SKM-1 treated with dmso at 0.1 percent for 144 hours (cell line): ENCODE measurements at regions not wholly inside any gene's neighbourhood (a gene's known extent, or its start where the extent isn't known, plus 50 kb on each side); places are given as distances from the start of the nearest gene placed in this dataset.
A peak's percentile ranks its signal among the peaks of the same experiment; 100 is the strongest.
"Not testable (repeated sequence)": the region's sequence is repeated elsewhere in the genome, so short reads cannot be mapped to it uniquely, and the experiment has no call there.

Experiments used
- DNase-seq: peaks from one replicate; lab custom pipeline; 2025; ENCODE audit not compliant: unreplicated experiment; lab: John Stamatoyannopoulos, UW

DNA sequence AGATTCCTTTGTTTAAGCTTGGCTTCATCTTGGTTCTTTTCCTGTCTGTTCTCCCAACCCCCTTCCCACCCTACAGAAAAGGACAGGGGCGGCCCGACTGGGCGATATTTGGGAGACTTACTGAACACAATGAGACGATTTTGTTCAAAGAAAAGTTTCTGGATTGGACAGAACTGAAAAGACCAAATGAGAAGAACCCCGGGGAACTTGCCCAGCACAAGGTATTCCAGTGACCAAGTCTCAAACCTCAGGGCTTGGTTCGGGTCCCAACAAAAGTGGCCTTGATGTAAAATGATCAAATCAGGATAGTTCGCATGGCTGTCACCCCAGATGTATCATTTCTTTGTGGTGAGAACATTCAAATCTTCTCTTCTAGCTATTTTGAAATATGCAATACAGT is 73.9 kb upstream of the LYZL2 start:
- DNase-seq, result not testable (repeated sequence)

DNA sequence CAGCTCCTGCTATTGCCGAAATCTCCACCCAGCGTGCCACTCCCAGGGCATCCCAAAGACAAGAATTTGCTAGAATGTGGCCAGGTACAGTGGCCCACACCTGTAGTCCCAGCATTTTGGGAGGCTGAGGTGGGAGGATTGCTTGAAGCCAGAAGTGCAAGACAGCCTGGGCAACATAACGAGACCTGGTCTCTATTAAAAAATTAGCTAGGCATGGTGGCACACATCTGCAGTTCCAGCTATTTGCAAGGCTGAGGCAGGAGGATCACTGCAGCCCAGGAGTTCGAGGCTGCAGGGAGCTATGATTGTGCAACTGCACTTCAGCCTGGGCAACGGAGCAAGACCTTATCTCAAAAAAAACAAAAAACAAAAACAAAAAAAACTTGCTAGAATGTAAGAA is 73.3 kb upstream of the LYZL2 start:
- DNase-seq, result no peak

DNA sequence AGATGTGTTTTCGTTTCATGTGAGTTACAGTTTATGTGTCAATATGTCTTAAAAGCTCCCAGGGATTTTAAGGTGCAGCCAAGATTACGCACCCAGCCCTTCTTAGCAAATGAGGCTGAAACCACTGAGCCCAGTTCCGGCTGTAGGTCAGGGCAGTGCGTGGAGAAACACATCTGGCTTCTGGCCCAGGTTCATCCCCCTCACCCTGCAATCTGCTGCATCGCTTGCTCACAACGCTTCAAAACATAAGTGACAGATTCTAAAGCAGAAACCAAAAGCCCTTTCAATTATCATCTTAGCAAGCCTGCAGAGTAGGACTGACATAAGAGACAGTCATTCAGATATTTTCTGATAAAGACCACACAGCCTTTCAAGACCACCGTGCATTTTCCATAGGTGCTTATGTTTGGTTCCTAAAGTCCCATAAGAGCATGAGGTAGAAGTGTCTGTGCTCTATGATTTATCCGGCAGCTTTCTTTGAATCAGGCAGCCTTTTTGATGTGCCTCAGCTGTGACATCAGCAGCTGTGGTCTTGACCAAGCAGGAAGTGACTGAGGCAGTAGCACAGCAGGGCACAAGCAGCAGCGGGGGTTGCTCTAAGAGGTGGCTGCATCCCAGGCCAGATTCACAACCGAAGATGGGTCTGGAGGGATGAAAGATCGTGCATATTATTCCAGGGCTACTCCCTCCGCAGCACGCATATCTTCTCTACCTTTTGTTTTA is 72.1 kb upstream of the LYZL2 start:
- DNase-seq, result no peak

DNA sequence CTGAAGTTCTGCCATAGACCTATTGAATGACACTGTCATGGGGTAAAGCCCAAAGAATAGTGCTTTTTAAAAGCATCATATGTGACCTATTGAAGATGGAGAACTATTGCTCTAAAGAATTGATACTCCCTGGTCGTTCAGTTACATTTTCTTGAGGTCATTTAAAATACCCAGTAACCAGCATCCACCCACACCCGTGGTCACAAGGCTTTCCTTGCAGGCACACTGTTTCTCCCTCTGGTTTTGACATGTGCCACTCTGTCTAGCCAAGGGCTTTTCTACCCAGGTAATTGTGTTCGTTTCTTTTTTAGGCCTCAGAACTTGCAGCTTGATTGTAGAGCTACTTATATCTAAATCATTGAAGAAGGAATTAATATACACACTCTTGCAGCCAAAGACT is 68.3 kb upstream of the LYZL2 start:
- DNase-seq, result no peak

DNA sequence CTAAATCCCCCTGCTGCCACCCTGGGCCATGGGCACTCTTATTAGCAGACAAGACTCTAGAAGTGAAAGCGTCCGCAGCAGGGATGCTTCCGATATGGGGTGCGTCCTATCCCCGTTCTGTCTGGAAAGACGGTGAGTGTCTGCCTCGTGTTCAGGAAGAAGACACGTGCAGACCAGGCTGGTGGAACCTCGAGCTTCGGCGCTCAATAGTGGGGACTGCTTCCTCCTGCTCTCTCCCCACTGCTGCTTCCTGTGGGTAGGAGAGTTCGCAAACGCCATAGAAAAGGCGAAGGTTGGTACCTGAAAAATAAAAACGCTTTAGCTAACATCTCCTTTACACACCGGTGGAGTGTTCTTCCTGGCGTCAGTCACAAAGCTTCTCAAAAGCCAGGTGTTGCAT is 67.7 kb upstream of the LYZL2 start:
- not testable (repeated sequence) for DNase-seq

DNA sequence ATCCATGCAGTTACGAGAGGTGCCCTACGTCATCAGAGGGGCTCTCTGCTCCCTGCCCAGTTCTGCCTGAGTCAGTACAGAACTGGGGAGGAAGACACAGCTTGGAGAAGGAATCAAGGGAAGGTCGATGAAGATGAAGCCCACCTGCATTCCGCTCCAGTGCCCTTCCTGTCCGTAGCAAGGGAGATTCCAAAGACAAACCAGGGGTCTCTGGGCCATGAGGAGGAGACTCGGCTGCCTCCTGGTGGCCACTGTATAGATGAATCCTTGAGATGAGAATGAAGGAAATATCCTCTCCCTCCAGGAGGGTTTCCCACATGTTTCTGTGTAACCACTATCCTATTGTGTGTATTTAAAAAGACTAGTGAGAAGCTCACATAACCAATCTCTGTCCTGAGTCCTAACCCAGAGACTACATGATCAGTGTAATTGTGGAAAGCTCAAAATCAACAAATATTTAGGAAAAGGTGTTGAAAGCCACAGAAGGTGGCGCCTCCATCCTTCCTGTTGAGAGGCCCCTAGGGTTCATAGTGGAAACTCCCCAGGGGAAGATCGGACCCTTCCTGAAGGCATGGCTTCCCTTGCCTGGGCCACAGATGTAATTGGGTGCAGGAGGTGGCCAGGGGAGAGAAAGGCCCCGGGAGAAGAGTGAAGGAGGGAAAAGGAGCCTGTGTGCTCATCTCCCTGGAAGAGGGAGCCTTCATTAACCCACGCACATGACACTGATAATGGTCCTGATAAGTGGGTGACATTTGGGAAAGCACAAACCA is 67.0 kb upstream of the LYZL2 start:
- DNase-seq, result not testable (repeated sequence)

DNA sequence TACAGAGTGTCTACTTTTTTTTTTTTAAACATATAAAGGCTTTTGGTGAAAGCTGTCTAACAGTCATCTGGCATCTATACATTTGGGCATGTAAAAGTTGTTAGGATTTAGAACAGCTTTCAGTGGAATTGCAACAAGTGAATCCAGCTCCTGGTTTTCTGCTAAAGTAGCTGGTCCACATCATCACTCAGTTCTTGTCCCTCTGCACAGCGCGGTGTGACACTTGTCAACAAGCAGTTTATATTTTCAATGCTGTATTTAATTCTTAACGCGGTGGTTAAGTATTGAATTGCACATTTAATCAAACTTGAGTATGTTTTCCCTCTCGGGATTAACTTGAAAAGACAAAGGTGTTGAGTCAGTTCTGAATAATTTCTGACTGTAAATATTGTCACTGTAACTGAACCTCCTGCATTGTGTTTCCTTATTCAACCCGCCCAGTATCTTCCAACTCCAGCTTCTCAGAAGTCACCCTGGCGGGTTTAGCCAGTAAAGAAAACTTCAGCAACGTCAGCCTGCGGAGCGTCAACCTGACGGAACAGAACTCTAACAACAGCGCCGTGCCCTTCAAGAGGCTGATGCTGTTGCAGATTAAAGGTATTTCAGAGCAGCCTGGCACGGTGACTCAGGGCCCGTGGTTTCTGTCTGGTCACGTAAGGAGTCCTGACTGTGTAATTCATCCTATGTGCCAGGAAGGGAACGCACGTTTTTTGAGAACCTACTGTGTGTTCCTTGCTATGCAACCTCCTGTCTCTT is 66.1 kb upstream of the LYZL2 start:
- DNase-seq, result not testable (repeated sequence)

DNA sequence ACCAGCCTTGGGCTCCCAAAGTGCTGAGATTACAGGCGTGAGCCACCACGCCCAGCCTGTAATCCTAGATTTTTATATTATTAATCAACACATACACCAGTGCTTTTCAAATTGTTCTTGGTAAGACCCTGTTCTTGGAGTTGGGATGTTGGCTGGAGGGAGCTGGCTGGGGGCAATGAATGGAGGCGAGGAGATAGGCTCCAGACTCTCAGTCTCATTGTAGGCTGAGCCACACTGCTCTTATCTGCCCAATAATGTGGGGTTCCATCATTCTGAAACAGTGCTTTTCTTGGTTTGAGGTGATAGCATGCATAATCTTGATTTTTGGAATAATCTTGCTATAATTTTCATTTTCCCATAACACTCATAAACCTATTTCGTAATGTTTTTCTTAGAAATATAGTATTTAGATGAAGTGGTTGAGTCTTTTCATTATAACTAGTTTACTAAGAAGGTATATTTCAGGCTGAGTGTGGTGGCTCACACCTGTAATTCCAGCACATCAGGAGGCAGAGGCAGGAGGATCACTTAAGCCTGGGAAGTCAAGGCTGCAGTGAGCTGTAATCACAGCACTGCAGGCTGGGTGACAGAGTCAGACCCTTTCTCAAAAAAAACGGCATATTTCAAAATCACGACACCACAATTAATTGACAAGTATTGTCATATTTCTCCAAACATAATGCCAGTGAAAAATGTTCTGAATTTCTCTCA is 65.1 kb upstream of the LYZL2 start:
- DNase-seq, result no peak

DNA sequence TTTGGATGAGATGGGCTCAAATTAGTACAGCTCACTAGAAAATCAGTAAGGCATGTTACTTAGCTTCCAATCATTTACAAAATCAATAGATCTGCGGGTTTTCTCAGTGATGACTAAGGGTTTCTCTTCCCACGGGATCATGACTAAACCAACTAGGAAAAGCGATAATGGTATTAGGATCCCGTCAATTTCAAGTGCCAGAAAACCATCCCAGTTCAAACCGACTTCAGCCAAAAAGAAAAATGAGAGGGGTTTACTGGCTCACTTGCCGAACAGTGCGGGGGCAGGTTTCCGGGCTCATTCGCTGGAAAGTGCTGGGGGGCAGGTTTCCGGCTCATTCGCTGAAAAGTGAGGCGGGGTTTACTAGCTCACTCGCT is 62.1 kb upstream of the LYZL2 start:
- no peak for DNase-seq

DNA sequence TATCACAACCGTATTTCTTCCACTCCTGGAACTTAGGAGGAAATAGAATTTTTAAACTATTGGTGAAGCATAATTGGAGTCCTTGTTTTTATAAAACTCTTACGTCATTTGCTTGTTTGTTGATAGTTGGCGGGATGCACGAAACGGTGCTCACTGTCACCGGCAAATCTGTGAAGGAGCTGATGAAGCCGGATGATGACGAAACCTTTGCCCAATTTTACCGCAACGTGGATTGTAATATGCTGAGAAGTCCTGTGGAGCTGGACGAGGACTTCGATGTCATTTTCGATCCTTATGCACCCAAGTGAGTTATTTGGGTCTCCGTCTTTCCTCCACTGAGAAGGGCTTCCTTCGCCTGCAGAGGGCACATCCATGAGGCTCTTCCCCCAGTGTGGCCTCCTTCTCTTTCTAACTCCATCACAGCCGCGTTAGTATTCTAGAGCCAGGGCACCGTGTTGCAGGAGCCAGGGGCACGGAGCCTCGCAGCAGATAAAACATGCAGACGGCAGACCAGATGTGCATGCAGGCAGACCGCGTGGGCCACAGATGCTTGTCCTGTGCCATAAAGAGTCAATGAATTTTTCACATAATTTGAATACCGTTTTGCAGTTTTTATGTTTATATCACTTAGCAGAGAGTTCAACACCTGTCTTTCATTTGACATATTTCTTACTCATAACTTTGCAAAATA is 61.5 kb upstream of the LYZL2 start:
- not testable (repeated sequence) for DNase-seq

DNA sequence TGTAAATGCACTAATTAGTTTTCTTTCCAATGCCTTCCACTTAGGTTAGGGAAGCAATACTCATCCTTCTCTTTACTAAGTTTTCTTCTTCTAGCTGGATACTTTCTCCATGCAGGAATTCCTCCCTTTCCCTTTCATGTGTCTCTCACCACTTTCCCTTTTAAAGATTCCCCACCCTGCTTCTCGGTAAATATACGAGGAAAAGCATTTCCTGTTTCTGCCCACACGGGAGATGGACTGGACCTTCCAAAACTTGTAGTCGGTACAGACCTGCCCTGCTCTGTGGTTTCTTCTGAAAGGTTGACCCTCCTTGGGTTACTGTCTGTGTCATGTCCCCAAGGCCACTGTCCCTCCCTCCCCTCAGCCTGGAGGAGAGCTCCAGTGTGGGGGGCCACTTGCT is 58.9 kb upstream of the LYZL2 start:
- no peak for DNase-seq

DNA sequence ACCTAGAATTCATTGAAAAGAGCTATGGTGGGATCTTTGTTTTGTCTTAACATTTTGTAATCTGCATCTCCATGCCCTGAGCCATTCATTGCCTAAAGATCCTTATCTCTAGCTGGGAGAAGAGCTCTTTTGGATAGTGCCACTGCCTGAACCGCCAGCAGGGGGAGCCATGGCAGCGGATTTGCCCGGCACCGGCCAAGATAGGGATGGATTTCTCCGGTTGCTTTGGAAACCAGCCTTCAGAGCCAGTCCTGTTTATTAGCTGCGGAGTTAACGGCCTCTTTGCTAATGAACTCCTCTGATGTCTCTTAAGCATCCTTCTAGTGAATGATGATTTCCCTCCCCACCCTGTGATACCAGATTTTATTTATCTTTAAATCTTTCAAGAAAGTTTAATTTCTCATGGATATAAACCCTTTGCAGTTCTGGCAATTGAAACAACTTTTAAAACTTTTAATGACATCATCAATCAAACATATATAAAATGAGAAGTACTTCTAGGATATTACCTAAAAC is 58.2 kb upstream of the LYZL2 start:
- DNase-seq, result peak; percentile 30

DNA sequence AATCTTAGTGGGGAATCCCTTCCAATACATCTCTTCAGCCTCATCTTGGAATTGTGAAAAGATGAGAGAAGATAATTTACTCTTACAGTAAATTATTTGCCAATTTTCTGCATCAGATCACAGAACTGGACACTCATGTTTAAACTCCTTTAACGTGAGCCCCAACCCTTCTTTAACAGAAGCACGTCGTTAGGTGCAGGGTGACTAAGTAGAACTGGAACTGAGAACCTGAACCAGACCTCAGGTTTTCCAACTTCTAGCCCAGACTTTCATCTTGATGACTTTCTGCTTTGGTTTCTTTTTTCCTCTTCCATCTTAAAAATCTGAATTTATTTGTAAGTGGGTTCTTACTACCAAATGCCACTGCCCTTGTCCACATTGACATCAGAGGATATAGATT is 57.2 kb upstream of the LYZL2 start:
- no peak for DNase-seq

DNA sequence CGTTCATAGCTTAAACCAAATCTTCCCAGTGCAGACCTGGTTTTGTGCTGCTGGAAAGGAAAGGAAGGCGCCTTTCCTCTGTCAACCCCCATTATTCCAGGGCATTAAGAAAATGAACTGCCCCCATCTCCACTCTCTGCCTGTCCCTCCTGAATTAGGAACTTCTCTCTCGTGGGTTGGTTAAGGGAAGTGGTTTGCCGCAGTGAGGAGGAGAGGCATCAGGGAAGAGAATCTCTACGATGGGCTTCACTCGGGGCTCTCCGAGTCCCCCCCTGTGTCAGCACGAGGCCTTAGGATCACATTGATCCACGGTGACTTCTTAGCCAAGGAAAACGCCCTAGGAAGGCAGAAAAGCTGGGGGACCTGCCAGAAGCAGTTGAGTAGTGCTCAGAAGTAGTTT is 53.9 kb upstream of the LYZL2 start:
- no peak for DNase-seq

DNA sequence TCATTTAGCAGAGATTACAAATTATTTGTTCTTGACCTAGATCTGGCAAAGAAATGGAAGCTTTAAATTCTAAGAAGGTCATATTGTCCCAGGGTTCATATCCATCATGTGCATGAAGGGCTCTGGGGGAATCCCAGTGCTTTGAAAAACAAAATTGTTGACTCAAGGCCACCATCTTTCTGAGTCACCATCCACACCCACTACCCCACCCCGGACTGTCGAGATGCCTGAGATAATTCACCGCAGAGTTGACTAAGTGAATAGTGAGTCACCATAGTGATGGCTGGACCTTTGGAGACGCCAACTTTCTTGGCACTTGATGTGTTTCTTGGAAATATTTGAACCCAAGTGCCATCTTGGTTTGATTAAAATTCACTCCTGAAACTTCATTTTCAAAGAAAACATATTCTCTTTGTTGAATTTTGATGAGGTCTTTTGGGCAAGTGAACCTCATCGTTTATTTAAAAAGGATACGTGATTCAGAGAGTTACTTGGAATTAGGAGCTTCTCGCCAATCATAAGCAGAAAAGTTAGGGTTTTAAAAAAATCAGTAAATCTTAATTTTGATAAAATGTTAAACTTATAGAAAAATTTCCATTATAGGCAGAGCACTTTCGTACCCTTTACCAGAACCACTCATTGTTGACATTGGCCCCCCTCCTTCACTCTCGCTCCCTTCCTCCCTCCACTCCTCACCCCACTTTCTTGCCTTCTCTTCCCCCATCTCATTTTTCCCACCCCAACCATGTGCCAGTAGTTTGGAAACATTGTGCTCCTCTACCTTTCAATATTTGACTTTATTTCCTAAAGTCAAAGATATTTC is 53.0 kb upstream of the LYZL2 start:
- not testable (repeated sequence) for DNase-seq

DNA sequence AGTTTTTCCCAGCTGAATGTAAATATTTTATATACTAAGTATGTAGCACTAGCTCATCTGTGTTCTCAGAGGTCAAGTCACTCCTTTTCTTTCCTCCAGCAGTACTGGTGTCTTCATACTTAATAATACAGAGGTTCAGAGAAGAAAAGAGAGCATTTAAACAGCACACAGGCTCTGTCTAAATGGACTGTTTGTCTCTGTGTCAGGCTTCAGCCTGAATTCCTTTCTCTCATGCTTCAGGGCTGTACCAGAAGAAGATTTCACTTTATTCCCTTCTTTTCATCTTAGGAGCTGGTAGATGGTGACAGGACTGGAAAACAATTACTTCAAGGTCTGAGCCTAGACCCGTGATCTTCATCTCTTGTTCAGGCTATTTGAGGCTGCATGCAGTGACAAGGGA is 51.4 kb upstream of the LYZL2 start:
- DNase-seq, result no peak
